OCI-LY7 (cell line): ENCODE measurements at regions not wholly inside any gene's neighbourhood (a gene's known extent, or its start where the extent isn't known, plus 50 kb on each side); places are given as distances from the start of the nearest gene placed in this dataset.
"Not testable (repeated sequence)": the region's sequence is repeated elsewhere in the genome, so short reads cannot be mapped to it uniquely, and the experiment has no call there.

Experiments
- BruUV-seq: library from RNA; stranded (reverse); fragments of 400-500 nt; replicated peaks from 2 replicates; lab custom pipeline; 2021; lab: Mats Ljungman, UMichigan
- CTCF ChIA-PET: fragments of 300-600 bp; sonication (Branson Sonifier 250); formaldehyde crosslinking; loops from one replicate; lab custom pipeline; 2022; ENCODE audit warnings: antibody characterized with exemption; ENCODE audit not compliant: unreplicated experiment; lab: Charles Lee
- POLR2A ChIA-PET: fragments of 300-600 bp; sonication (Branson Sonifier 250); formaldehyde crosslinking; loops from one replicate; lab custom pipeline; 2022; ENCODE audit warnings: antibody characterized with exemption; lab: Charles Lee
- DNase-seq: peaks from one replicate; pipeline ENCODE4 v3.0.0-alpha.2; 2015; ENCODE audit warnings: low spot score
- H2AFZ ChIP-seq: fragments of 200-600 bp; sonication (generic), shearing (Covaris generic); 2 replicates; pipeline ENCODE4 v1.6.1; 2014; ENCODE audit warnings: mild to moderate bottlenecking, antibody characterized with exemption, low read length, moderate library complexity
- H3K27ac ChIP-seq: fragments of 200-600 bp; sonication (generic); 2 replicates; pipeline ENCODE4 v1.5.1; 2014; ENCODE audit warnings: mixed run types, low read depth, mild to moderate bottlenecking, moderate library complexity, low read length, inconsistent platforms; ENCODE audit not compliant: poor library complexity, severe bottlenecking
- H3K36me3 ChIP-seq: fragments of 200-600 bp; sonication (generic); 2 replicates; pipeline ENCODE4 v1.6.1; 2014; ENCODE audit warnings: mild to moderate bottlenecking, antibody characterized with exemption, low read length, moderate library complexity, mixed read lengths; ENCODE audit not compliant: insufficient read depth
- H3K4me1 ChIP-seq: fragments of 200-600 bp; sonication (generic); 2 replicates; pipeline ENCODE4 v1.5.1; 2014; ENCODE audit warnings: mild to moderate bottlenecking, low read length; ENCODE audit not compliant: insufficient read depth, poor library complexity, severe bottlenecking
- H3K4me2 ChIP-seq: fragments of 200-600 bp; sonication (generic); 2 replicates; pipeline ENCODE4 v1.6.1; 2014; ENCODE audit warnings: mild to moderate bottlenecking, low read length
- H3K4me3 ChIP-seq: fragments of 200-600 bp; sonication (generic); 2 replicates; pipeline ENCODE4 v1.5.1; 2014; ENCODE audit warnings: mild to moderate bottlenecking, low read depth, low read length; ENCODE audit not compliant: poor library complexity, severe bottlenecking
- H3K79me2 ChIP-seq: fragments of 200-600 bp; sonication (generic); 2 replicates; pipeline ENCODE4 v1.6.1; 2016; ENCODE audit warnings: low read depth, mild to moderate bottlenecking, low read length, moderate library complexity, mixed read lengths; ENCODE audit not compliant: insufficient read depth
- H3K9me2 ChIP-seq: fragments of 200-600 bp; sonication (generic); 2 replicates; pipeline ENCODE4 v1.6.1; 2016; ENCODE audit warnings: mild to moderate bottlenecking, low read length, mixed read lengths; ENCODE audit not compliant: insufficient read depth
- H3K9me3 ChIP-seq: fragments of 200-600 bp; sonication (generic); 2 replicates; pipeline ENCODE4 v1.6.1; 2014; ENCODE audit warnings: mild to moderate bottlenecking, mixed run types, low read length, mixed read lengths
- H4K20me1 ChIP-seq: fragments of 200-600 bp; sonication (generic); 2 replicates; pipeline ENCODE4 v1.6.1; 2014; ENCODE audit warnings: mild to moderate bottlenecking, antibody characterized with exemption, low read length, moderate library complexity, mixed read lengths; ENCODE audit not compliant: insufficient read depth
- CTCF ChIP-seq: fragments of 200-600 bp; sonication (generic); conservative IDR thresholded peaks from 2 replicates; pipeline ENCODE4 v1.5.1; 2014; ENCODE audit warnings: mild to moderate bottlenecking, antibody characterized with exemption, low read length, moderate library complexity, mixed read lengths
- EZH2phosphoT487 ChIP-seq: fragments of 200-600 bp; sonication (generic); IDR thresholded peaks from 2 replicates; pipeline ENCODE4 v1.6.1; 2018; ENCODE audit warnings: low read depth, borderline replicate concordance, mild to moderate bottlenecking, mixed run types, antibody characterized with exemption, low read length, moderate library complexity, mixed read lengths
- intact Hi-C: fragments of 100-400 bp; cut with micrococcal nuclease; formaldehyde crosslinking; loops from one replicate; pipeline ENCODE4 v1.10.0; 2022; ENCODE audit not compliant: unreplicated experiment

GRCh38 chr10:5576780-5577624 lies 52.2 kb downstream of the CALML3 start:
- BruUV-seq, result no TSS peak
- intact Hi-C loops, result no loop called here
- Histone ChIP-seq H3K4me3 (no peak overlapping the region), H3K27ac (no peak overlapping the region), H2AFZ (no peak overlapping the region), H3K4me2 (no peak overlapping the region), H3K9me3 (peaks cover 18% of the 10 kb centered on the region), H4K20me1 (no peaks in the 10 kb centered on the region), H3K79me2 (no peaks in the 10 kb centered on the region), H3K9me2 (no peaks in the 10 kb centered on the region), H3K36me3 (peaks cover 7% of the 10 kb centered on the region), H3K4me1 (peaks cover 54% of the 10 kb centered on the region)
- no peak for DNase-seq
- ChIA-PET CTCF (no interaction called here), POLR2A (interaction anchor here (0.6 kb wide), 2 partner anchors 18 to 24 kb away, joined by 4 read pairs; no protein-coding TSS in a partner anchor)
- no peak for TF ChIP-seq CTCF
- no peak for TF ChIP-seq EZH2phosphoT487

DNA sequence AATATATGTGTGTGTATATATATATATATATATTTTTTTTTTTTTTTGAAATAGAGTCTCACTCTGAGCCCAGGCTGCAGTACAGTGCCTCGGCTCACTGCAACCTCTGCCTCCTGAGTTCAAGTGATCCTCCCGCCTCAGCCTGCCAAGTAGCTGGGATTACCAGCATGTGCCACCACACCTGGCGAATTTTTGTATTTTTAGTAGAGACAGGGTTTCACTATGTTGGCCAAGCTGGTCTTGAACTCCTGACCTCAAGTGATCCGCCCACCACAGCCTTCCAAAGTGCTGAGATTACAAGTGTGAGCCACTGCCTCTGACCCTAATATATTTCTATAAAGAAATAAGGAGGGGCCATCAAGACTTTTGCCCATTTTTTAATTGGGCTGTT lies 55.3 kb downstream of the CALML3 start:
- H3K9me2 ChIP-seq, DNase-seq, BruUV-seq, H2AFZ ChIP-seq, H3K4me3 ChIP-seq, H3K36me3 ChIP-seq, H3K79me2 ChIP-seq, H3K4me2 ChIP-seq, CTCF ChIA-PET, H3K27ac ChIP-seq, H4K20me1 ChIP-seq: not testable (repeated sequence)
- H3K9me3 ChIP-seq, result peaks cover 18% of the 10 kb centered on the region
- POLR2A ChIA-PET, result interaction anchor here (0.7 kb wide), 1 partner anchor 154 kb away, joined by 4 read pairs; no protein-coding TSS in a partner anchor
- intact Hi-C loops, result loop anchor here (10.0 kb wide), 2 partner anchors 475 to 1895 kb away; no protein-coding TSS in a partner anchor
- H3K4me1 ChIP-seq, result peaks cover 68% of the 10 kb centered on the region

GRCh38 chr10:5581670-5582566 lies 57.2 kb downstream of the CALML3 start:
- H3K9me3 ChIP-seq, result peaks cover 18% of the 10 kb centered on the region
- peak overlapping the region; percentile 88 for H3K27ac ChIP-seq
- BruUV-seq, result no TSS peak
- ChIA-PET CTCF (interaction anchor here (0.6 kb wide), 1 partner anchor 15 kb away, joined by 3 read pairs; no protein-coding TSS in a partner anchor), POLR2A (interaction anchor here (0.6 to 1.9 kb wide), 7 partner anchors 8 to 1964 kb away, joined by 3 to 4 read pairs (median 3); no protein-coding TSS in a partner anchor)
- peak; percentile 77 for DNase-seq
- TF ChIP-seq CTCF, result no peak
- TF ChIP-seq EZH2phosphoT487, result no peak
- H3K79me2 ChIP-seq, result no peaks in the 10 kb centered on the region
- peak overlapping the region; percentile 87 for H3K4me2 ChIP-seq
- H3K9me2 ChIP-seq, result no peaks in the 10 kb centered on the region
- peak overlapping the region; percentile 57; the same call in 1 of the 2 replicates for H2AFZ ChIP-seq
- no peaks in the 10 kb centered on the region for H4K20me1 ChIP-seq
- peak overlapping the region; percentile 55 for H3K4me3 ChIP-seq
- peaks cover 69% of the 10 kb centered on the region for H3K4me1 ChIP-seq
- H3K36me3 ChIP-seq, result peaks cover 7% of the 10 kb centered on the region
- intact Hi-C loops, result loop anchor here (2.0 to 10.0 kb wide), 3 partner anchors 75 to 1893 kb away; no protein-coding TSS in a partner anchor
